Fibroblast of skin of right quadriceps (primary cell): ENCODE measurements at regions not wholly inside any gene's neighbourhood (a gene's known extent, or its start where the extent isn't known, plus 50 kb on each side); places are given as distances from the start of the nearest gene placed in this dataset.
"Not testable (repeated sequence)": the region's sequence is repeated elsewhere in the genome, so short reads cannot be mapped to it uniquely, and the experiment has no call there.

Experiments
- DNase-seq: peaks from one replicate; pipeline ENCODE4 v3.0.0-alpha.2; 2013

DNA sequence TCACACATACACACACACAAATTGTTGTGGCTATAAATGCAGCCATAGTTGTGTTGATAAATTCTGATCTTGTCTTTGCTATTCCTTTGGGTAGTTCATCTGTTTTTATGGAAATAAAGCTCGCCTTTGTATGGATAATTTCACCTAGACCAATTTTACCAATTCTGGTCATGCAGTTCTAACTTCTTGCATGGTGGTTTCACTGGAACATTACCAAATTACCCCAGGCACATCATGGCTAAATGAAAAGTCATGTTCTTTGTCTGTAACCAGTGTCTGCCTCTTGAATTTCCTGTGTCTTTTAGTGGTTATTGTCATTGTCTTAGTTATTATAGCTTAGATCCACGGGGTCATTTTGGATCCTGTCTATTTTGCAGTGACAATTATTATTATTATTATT is 50.3 kb upstream of the TMC1 start:
- no peak for DNase-seq

DNA sequence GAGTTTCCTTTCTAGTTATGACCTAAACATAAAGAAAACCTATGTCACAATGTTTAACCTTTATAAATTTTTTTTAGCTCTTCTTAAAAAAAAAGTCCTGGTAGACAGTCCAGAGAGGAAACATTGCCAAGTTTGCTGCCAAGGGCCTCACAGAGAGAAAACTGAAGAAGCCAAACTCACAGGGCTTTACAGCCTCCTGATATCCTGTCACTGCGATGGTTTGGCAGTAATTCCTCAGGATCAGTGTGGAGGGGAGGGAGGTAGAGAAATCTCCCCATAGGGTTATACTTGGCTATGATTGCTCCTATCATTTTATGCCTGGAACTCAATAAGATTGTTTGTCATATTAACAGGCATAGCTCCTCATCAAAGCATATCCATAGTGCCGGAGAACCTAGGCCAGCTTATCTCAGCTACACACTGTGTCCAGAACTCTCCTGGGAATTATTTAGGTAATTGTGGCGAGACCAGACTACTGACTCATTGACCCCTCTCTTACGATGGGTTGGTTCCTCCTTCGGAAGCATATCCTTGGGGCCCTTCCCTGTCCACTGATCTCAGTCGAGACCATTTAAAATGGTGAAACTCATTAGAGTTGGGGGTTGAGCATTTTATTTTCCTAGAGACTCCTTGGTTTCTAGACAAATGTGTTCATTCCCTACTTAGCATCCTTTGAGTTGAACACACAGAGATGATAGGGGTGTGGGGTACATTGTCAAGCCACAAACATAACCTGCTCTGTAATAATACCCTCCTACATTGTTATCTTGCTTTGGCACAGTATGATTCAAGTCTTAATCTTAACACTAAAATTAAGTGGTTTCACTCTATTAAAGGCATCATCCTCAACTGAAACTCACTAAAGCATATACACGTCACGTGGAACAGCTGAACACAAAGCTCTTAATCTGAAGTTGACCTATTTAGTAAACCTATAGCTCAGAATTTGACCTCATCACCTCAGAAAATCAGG is 53.4 kb upstream of the TMC1 start:
- DNase-seq: peak; percentile 32

DNA sequence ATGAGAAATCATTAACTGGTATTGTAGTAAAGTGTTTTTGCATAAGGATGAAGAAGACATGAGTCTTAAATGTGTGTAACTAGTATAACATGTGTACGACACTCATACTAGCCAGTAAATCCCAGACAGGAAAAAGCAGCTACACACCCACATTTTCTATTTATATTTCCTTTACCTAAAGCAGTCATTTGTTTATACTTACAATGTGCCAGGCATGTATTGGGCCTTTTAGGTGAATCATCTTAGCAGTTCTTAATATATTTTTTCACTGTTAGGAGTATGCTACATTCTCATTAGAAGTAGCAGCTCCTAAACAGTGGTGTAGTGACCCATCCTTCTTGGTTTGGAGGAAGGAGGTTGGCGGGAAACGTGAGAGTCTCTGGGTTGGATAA is 55.8 kb upstream of the TMC1 start:
- no peak for DNase-seq

DNA sequence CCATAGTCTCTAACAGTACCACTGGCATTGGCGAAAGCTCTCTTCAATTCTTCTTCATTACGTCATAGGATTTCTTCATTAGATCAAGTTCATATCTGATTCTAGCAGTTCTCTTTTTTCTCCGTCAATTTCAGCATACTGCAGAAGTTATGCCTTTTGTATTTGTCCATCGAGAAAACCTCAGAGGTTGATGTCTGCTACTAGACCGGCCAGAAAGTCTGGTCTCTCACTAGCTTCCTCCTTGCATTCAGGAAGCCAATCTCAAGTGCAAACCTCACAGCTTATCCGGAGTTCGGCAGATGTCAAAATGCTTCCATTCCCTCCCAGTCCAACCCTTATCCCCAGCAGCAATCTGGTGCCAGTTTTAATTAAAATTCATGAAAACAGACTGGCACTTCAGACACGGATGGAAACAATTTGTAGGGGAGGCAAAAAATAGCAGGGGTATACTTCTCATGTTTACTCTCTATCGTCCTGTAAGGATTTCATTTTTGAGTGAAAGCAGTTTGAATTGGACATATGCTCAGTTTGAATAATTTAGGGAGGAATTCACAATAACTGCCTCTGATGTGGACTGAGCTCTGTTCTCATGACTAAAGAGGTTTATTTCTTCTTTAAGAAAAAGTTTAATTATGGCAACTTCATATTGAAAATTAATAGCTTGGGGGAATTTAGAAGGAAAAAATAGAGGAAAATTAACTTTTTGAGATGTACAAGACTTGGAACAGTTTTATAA is 56.4 kb upstream of the TMC1 start:
- no peak for DNase-seq

DNA sequence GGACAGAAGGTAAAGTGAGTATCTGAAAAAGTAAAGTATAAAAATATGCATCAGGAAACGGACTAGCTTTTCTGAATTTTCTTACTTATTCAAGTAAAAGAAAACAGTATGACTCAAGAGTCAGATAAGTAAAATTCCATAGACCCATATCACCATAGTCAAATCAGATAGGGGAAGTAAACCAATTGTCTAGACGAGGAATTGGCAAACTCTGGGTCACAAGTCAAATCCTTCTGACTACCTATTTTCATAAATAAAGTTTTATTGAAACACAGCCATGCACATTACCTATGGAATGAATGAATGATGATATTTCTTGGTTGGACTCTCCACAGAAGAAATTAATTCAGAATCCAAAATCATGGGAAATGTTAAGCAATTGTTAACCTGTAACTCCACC is 59.1 kb upstream of the TMC1 start:
- no peak for DNase-seq

DNA sequence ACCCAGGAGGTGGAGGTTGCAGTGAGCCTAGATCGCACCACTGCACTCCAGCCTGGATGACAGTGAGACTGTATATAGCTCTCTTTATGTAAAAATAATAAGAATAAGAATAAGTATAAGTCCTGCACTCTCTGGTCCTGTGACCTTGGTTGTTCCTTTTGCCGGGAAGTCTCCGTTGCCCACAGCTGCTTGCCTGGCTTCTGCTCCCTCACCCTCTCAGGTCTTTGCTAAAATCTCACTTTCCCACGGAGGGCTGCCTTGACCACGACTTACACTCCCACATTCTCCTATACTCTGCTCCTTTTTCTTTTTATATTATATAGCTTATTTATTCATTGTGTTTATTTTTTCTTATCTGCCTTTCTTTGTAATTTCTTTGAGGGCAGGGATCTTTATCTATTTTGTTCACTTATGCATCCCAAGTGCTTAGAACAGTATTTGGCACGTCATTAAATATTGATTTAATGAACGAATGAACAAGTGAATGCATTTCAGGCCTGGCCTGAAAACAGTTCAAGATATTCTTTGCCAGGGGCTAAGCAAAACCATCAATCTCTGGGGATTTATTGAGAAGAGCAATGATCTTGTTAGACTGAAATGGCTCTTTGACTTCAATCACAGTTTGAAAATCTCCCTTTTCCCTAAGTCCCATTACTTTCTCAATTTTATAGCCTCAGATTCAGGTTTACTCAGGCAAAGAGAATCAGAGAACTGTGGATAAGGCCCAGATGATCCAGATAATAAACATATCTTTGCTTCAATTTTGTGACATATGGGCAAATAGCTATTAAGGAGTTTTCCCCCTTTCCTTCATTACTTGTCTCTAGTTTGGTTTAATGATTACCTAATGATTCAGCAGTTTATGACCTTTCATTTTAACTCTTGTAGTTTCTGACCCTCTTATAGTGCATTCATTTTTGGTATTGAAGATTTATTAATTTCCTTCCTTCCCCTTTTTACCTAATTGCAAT is 60.8 kb upstream of the TMC1 start:
- no peak for DNase-seq

DNA sequence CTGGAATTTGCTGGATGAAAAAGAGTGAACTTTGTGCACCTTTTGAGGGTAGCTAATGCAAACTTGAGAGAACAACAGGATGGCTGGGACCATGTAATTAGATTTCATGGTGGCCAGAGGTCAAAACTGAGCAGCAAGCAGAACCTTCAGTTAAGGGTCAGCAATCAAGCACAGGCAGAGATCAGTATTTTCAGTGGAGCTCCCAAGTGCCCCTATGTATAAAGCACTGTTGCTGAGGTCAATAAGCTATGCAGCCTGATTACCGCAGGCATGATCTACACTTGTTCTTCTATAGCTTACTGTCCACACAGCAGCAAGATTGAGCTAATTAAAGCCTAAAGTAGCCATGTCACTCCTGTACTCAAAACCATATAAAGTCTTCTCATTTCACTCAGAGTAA is 62.1 kb upstream of the TMC1 start:
- no peak for DNase-seq

DNA sequence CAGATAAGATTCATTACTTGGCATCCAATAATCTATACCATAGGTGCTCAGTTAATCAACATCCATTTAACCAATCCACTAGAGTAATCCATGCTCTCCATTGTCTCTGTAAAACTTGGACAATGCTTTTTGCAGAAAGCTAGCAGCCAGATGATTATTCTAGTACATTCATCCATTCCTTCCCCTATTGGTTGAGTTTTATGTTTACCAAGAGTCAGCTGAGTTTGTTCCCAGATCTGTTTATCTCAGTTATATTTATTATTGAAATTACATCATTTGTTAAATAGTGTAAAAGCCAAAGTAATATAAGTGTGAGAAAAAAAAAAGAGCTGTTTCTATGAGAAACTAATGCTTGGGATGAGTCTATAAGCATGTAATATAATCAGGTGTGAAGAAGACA is 63.3 kb upstream of the TMC1 start:
- DNase-seq: no peak

DNA sequence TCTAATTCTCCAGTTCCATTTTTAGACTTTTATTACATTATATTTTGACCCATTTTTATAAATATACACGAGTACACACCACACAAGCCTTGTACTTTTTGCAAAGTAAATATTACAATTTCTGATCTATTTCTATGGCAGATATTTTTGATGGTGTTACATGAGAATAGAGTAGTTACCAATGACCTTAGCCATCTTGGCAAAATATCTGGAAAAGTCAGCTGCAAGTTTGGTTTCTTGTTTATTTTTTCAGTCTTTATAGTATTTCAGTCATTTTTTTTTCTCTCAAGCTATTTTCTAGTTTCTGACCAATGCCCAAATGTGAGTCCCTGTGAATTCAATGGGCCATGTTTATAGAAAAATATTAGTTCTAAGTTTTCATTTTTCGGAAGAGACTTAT is 64.0 kb upstream of the TMC1 start:
- no peak for DNase-seq

DNA sequence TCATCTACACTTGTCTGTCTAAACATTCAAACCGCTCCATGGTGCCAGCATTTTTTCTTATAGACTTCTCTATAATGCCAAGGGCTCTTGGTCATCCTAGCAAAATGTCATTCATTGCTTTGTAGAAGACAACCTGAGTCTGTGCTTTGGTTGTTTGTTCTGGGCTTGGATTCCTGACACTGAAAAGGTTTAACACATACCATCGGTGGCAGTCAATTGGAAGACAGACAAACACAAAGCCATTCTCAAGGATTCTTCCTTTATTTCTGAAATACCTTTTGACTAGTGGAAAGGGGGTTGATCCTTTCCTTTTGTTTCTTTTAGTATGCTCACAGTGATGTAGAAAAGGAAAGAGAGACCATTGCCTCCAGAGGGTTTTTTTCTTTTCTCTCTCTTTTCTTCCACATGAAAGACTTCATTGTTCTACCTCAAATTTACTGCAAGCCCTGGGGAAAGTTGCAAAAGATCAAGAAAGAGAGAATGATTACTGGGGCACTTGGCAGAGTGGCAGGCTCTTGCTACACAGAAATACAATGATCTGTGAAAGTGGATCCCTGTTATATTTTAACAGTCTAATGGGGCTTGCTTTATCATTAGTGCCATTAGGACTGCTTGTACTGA is 66.4 kb upstream of the TMC1 start:
- DNase-seq: no peak

DNA sequence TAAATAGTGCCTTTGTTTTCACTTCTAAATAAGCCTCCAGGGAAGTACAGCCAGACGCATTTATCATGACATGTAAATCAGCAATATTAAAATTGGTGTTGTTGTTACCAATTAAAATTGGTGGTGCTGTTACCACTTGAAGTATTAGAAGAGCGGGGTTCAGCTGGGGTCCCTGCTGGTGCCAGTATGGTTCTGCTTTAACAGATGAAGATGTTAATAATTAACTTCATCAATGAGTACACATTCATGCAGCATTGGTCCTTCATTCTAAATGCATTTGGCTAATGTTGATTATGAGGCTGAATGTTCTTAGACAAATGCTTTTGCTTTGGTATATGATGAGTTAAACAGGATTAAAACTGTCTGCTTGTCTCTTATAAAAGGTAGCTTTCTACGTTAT is 67.6 kb upstream of the TMC1 start:
- no peak for DNase-seq

DNA sequence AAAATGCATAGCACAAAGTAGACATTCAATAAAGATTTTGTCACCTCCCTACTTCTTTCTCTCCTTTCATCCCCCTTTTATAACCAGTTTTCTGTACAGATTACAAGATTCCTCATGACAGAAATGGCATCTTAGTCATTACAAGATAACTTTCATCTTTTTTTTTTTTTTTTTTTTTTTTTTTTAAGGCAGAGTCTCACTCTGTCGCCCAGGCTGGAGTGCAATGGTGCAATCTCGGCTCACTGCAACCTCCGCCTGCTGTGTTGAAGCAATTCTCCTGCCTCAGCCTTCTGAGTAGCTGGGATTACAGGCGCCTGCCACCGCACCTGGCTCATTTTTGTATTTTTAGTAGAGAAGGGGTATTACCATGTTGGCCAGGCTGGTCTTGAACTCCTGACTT is 75.2 kb upstream of the TMC1 start:
- DNase-seq: not testable (repeated sequence)

DNA sequence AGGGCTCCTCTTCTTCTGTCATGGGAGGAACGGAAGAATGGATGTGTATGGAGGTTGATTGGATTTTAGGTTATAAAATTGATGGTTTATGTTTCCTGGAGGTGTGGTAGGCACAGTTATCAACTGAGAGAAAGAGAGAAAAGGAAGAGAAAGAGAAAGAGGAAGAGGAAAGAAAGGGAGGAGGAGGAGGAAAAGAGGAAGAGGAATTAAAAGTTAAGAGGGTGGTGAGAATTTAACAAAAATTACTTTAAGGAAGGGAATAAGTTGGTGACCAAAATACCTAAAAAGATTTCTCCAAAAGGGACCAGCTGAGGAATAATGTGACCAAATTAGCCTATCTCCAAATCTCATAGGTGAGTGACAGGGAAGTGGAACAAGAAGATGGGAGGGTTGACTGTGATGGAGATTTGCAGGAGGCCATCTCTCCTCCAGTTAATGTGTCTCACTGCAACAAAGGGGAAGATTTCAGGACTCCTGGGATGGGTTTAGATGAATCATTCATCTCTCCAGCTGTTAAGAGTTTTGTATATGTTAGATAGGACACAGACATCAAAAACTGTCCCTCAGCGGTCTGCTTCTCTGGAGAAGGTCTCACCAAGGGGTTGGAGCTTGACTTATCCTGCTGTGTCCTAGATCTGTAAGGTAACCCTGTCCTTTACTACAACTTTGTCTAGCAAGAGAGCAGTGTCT is 76.0 kb upstream of the TMC1 start:
- no peak for DNase-seq

DNA sequence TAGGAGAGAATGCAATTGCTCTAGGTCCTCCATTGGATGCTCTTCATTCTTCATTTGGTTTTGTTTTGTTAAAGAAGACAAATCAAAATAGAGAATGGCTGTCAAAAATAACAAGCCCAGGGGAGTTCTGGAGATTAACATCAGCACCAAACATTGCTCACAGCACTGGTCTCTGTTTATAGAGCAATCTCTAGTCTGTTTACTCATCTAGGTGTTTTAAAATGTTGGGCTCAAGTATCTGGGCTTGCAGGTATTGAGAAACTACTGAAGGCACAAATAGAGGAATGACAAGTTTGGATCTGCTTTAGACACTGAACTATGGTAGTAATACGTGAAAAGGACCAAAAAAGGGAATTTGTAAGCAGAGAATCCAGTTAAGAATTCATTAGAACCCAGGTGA is 77.0 kb upstream of the TMC1 start:
- no peak for DNase-seq

DNA sequence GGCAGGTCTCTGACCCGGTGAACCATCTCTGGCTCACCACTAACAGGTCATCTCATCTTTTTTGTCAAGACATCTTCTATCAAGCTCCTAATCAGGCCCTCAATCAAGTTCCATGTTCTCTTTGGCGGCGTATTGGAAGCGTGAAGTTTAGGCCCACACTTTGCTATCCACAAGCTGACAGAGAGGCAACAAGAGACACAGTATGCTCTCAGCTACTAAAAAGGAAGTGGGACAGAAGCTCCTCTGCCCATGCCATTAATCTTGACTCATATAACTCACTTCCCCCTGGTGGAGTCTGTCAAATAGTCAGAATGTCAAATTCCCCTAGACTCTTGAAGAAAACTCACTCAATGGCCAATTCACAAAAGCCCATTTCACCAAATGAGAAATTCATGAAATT is 77.6 kb upstream of the TMC1 start:
- DNase-seq: peak; percentile 28

DNA sequence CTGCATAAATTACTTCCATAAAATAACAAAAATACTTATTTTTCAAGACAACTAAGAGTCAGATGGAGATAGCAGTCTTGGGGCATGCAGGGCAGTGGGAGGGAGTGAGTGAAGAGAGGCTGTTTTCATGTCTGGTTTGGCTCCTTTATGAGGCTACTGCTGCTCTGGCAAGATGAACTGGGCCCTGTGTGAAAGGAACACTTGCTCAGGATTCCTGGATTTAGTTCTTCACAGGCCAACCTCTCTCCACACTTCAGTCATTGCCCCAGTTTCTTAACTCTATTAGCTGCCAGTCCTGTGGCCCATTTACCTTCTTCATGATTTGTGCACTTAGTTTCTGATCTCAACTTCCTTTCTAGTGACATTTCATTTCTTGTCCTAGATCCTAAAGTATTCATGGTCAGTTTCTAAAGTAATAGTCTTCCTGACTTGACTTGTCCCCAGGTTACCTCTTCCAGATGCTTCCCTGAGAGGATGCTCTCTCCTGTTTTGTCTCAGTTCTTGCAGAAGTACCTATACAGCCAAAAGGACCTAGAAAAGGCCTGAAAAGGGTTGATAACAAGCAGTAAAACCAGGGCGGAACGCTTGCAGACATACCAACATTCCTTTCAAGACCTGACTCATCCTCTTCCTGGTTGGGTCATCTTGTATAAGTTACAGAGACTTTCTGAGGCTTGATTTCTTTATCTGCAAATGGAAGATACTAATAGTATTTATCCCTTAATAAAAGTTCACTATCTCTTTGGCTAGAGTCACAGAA is 77.0 kb upstream of the ZFAND5 start:
- peak; percentile 89 for DNase-seq

DNA sequence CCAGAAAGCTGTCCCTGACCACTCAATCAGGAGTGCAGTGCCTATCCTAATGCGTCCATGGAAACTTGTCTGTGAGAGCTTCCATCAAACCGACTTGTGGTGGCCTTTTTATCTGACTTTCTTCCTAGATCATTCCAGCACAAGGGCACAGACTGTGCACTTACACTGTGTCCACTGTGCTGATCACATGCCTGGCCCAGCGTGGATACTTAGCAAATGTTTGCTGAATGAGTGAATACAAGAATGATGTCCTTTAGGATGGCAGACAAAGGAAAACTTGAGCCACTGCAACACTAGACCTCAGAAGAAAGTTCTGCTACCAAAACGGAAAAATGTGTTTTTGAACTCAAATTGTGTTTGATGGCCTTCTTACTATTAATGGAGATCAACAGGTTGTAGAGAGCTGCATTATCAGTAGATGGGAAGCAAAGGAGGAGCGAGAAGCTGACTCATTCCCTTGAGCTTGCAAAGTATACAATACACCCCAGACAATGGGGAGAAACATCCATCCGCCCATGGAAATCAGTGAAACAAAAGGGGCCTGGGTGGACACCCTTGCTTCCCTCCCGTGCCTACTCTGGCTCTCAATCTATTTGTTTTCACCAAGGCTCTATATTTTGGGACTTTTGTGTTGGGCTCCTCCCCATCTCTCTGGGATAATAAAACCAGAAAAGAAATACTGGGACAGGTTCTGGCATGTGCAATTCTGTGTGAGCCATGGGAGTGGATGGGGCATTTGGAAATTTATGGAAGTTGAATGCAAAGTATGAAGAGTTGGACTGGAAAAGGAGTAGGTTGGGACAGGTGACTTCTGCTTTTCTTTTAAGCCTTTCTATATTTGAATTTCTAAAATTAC is 76.2 kb upstream of the ZFAND5 start:
- DNase-seq: no peak

DNA sequence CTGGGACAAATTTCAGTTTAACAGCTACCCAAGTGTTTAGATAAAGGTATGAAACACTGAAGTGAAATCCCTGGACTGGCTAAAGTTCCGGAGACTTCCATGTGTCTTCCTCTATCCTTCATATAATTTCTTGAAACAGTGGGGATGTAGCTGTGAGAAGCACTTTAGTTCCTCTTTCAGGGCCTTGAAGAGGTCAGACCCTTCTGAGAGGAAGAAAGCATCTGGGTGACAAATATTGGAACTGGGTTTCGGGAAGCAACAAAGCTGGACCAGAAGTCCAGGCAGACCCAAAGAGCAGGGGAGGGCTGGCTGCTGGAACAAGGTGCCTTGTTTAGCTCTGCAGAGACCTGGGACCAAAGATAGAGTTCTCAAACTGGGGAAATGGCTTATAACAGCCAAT is 75.4 kb upstream of the ZFAND5 start:
- DNase-seq: no peak

DNA sequence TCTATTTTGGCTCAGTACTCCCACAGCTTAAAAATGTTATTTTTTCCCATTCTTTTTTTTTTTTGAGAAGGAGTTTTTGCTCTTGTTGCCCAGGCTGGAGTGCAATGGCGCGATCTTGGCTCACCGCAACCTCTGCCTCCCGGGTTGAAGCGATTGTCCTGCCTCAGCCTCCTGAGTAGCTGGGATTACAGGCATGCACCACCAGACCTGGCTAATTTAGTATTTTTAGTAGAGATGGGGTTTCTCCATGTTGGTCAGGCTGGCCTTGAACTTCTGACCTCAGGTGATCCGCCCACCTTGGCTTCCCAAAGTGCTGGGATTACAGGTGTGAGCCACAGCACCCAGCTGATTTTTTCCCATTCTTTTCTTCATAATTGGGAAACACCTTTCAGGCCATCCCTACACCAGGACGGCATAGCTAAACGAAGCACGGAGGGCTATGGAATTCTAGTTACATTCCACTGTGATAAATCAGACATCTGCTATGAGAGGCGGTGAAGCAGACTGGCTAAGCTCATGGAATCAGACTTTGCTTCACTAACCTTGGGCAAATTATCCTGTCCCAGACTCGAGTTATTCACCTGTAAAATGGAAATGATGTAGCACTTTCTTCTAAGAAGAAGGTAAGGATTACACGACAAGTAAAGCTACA is 68.7 kb upstream of the ZFAND5 start:
- DNase-seq: peak; percentile 78

DNA sequence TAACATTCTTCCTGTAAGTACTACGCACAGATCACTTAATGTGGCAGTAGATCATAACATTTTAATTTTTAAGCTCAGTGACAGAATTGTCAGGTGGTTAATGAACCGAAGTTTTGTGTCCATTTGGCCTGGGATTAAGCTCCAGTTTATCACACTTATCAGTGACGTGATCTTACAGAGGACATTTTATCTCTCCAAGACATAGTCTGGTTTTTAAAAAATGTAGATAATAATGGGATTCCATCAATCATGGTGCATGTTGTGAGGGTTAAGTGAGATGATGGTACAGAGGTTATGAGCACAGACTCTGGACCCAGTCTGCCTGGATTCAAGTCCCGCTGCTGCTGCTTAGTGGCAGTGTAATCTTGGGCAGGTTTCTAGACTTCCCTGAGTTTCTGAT is 66.0 kb upstream of the ZFAND5 start:
- DNase-seq: no peak
